ENCODE measurements at regions not wholly inside any gene's neighbourhood (a gene's known extent, or its start where the extent isn't known, plus 50 kb on each side); places are given as distances from the start of the nearest gene placed in this dataset.
"Not testable (repeated sequence)": the region's sequence is repeated elsewhere in the genome, so short reads cannot be mapped to it uniquely, and the experiment has no call there.

GRCh38 chr6:121917834-121918559 is 481.5 kb upstream of the HSF2 start:
- TF ChIP-seq POLR2A (IDR thresholded peaks at IDR 0.05; ENCODE audit: low read length) (no peak), GATA1 (IDR thresholded peaks at IDR 0.05; ENCODE audit: low read depth, low read length) (no peak)
- no peak for DNase-seq

- no peak for DNase-seq
- TF ChIP-seq GATA1 (IDR thresholded peaks at IDR 0.05; ENCODE audit: low read depth, low read length) (no peak), POLR2A (IDR thresholded peaks at IDR 0.05; ENCODE audit: low read length) (no peak)
Measured at GRCh38 chr6:121920616-121921015, 478.8 kb upstream of the HSF2 start.

- no peak for DNase-seq
- no peak for TF ChIP-seq GATA1 (IDR thresholded peaks at IDR 0.05; ENCODE audit: low read depth, low read length)
- no peak for TF ChIP-seq POLR2A (IDR thresholded peaks at IDR 0.05; ENCODE audit: low read length)
Measured at GRCh38 chr6:121925024-121925423, 474.4 kb upstream of the HSF2 start.

- DNase-seq, result no peak
- no peak for TF ChIP-seq POLR2A (IDR thresholded peaks at IDR 0.05; ENCODE audit: low read length)
- TF ChIP-seq GATA1 (IDR thresholded peaks at IDR 0.05; ENCODE audit: low read depth, low read length), result no peak
Measured at GRCh38 chr6:121925534-121926255, 473.8 kb upstream of the HSF2 start.

GRCh38 chr6:121929301-121929700 is 470.2 kb upstream of the HSF2 start:
- DNase-seq, result no peak
- TF ChIP-seq GATA1 (IDR thresholded peaks at IDR 0.05; ENCODE audit: low read depth, low read length), result no peak
- TF ChIP-seq POLR2A (IDR thresholded peaks at IDR 0.05; ENCODE audit: low read length), result no peak

- DNase-seq, result no peak
Measured at GRCh38 chr6:121932076-121932991, 467.1 kb upstream of the HSF2 start.

GRCh38 chr6:121934451-121934850 is 465.0 kb upstream of the HSF2 start:
- no peak for TF ChIP-seq GATA1 (IDR thresholded peaks at IDR 0.05; ENCODE audit: low read depth, low read length)
- TF ChIP-seq POLR2A (IDR thresholded peaks at IDR 0.05; ENCODE audit: low read length), result no peak
- no peak for DNase-seq

More at GRCh38 chr6:121932076-121932991, 467.1 kb upstream of the HSF2 start:
- TF ChIP-seq POLR2A (IDR thresholded peaks at IDR 0.05; ENCODE audit: low read length) (no peak), GATA1 (IDR thresholded peaks at IDR 0.05; ENCODE audit: low read depth, low read length) (no peak)

GRCh38 chr6:121940728-121941127 is 458.7 kb upstream of the HSF2 start:
- no peak for DNase-seq
- no peak for TF ChIP-seq POLR2A (IDR thresholded peaks at IDR 0.05; ENCODE audit: low read length)
- TF ChIP-seq GATA1 (IDR thresholded peaks at IDR 0.05; ENCODE audit: low read depth, low read length), result no peak

- DNase-seq, result no peak
- TF ChIP-seq GATA1 (IDR thresholded peaks at IDR 0.05; ENCODE audit: low read depth, low read length) (no peak), POLR2A (IDR thresholded peaks at IDR 0.05; ENCODE audit: low read length) (no peak)
Measured at GRCh38 chr6:121944354-121944753, 455.1 kb upstream of the HSF2 start.

- TF ChIP-seq GATA1 (IDR thresholded peaks at IDR 0.05; ENCODE audit: low read depth, low read length) (no peak), POLR2A (IDR thresholded peaks at IDR 0.05; ENCODE audit: low read length) (no peak)
- DNase-seq, result no peak
Measured at GRCh38 chr6:121951123-121951522, 448.3 kb upstream of the HSF2 start.

GRCh38 chr6:121951918-121952379 is 447.5 kb upstream of the HSF2 start:
- no peak for TF ChIP-seq GATA1 (IDR thresholded peaks at IDR 0.05; ENCODE audit: low read depth, low read length)
- no peak for TF ChIP-seq POLR2A (IDR thresholded peaks at IDR 0.05; ENCODE audit: low read length)
- DNase-seq, result no peak

- not testable (repeated sequence) for DNase-seq
Measured at GRCh38 chr6:121955401-121955800, 444.1 kb upstream of the HSF2 start.

- no peak for TF ChIP-seq POLR2A (IDR thresholded peaks at IDR 0.05; ENCODE audit: low read length)
- TF ChIP-seq GATA1 (IDR thresholded peaks at IDR 0.05; ENCODE audit: low read depth, low read length), result no peak
Measured at GRCh38 chr6:121956782-121957181, 442.7 kb upstream of the HSF2 start.

GRCh38 chr6:121959501-121959900 is 440.0 kb upstream of the HSF2 start:
- no peak for TF ChIP-seq GATA1 (IDR thresholded peaks at IDR 0.05; ENCODE audit: low read depth, low read length)
- TF ChIP-seq POLR2A (IDR thresholded peaks at IDR 0.05; ENCODE audit: low read length), result no peak
- no peak for DNase-seq

More at GRCh38 chr6:121956782-121957181, 442.7 kb upstream of the HSF2 start:
- DNase-seq, result no peak

Measured in erythroblast (primary cell).